ENCODE measurements at regions not wholly inside any gene's neighbourhood (a gene's known extent, or its start where the extent isn't known, plus 50 kb on each side); places are given as distances from the start of the nearest gene placed in this dataset.

GRCh38 chr4:138305050-138305449 is 62.9 kb upstream of the SLC7A11 start:
- TF ChIP-seq, protein P1, sequence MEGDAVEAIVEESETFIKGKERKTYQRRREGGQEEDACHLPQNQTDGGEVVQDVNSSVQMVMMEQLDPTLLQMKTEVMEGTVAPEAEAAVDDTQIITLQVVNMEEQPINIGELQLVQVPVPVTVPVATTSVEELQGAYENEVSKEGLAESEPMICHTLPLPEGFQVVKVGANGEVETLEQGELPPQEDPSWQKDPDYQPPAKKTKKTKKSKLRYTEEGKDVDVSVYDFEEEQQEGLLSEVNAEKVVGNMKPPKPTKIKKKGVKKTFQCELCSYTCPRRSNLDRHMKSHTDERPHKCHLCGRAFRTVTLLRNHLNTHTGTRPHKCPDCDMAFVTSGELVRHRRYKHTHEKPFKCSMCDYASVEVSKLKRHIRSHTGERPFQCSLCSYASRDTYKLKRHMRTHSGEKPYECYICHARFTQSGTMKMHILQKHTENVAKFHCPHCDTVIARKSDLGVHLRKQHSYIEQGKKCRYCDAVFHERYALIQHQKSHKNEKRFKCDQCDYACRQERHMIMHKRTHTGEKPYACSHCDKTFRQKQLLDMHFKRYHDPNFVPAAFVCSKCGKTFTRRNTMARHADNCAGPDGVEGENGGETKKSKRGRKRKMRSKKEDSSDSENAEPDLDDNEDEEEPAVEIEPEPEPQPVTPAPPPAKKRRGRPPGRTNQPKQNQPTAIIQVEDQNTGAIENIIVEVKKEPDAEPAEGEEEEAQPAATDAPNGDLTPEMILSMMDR (conservative IDR thresholded peaks at IDR 0.05; ENCODE audit: low read length) = no peak
- no peak for TF ChIP-seq EZH2phosphoT487 (IDR thresholded peaks at IDR 0.05; ENCODE audit: borderline replicate concordance)
